ENCODE measurements at regions not wholly inside any gene's neighbourhood (a gene's known extent, or its start where the extent isn't known, plus 50 kb on each side); places are given as distances from the start of the nearest gene placed in this dataset.

- H3K27ac Mint-ChIP-seq, result no peak overlapping the region
Observed at GRCh38 chr7:17075601-17076255, 193.9 kb upstream of the AGR3 start.

DNA sequence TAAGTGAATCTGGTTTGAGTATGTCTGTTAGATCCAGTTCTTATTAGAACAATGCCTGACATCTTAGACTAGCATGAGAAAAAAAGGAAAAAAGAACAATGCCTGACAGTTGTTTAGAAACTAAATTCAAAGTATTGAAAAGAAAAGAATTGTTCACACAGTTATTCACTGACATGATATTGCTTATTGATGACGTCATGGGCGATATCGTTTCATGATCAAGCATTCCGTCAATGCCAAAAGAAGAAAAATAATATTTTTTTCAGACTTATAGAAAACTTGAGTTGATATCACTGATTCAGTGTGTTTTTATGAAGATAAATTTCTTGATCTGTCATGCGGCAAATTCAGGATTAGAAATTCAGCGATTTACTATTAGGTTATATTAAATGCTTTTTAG lies 196.5 kb upstream of the AGR3 start:
- Mint-ChIP-seq H3K27me3 (peaks cover 6% of the 10 kb centered on the region), H3K4me1 (peaks cover 1% of the 10 kb centered on the region), H3K27ac (no peak overlapping the region), H3K9me3 (peaks cover 7% of the 10 kb centered on the region), H3K36me3 (peaks cover 7% of the 10 kb centered on the region), H3K4me3 (no peak overlapping the region)
- DNase-seq (no peak), ATAC-seq (ENCODE audit: low read depth) (no peak)
- POLR2A ChIA-PET, result no interaction called here

More at GRCh38 chr7:17075601-17076255, 193.9 kb upstream of the AGR3 start:
- Mint-ChIP-seq H3K4me3 (no peak overlapping the region), H3K9me3 (peaks cover 3% of the 10 kb centered on the region), H3K36me3 (peaks cover 4% of the 10 kb centered on the region), H3K4me1 (no peaks in the 10 kb centered on the region), H3K27me3 (no peaks in the 10 kb centered on the region)
- no peak for DNase-seq
- POLR2A ChIA-PET, result no interaction called here
- ATAC-seq (ENCODE audit: low read depth), result no peak

DNA sequence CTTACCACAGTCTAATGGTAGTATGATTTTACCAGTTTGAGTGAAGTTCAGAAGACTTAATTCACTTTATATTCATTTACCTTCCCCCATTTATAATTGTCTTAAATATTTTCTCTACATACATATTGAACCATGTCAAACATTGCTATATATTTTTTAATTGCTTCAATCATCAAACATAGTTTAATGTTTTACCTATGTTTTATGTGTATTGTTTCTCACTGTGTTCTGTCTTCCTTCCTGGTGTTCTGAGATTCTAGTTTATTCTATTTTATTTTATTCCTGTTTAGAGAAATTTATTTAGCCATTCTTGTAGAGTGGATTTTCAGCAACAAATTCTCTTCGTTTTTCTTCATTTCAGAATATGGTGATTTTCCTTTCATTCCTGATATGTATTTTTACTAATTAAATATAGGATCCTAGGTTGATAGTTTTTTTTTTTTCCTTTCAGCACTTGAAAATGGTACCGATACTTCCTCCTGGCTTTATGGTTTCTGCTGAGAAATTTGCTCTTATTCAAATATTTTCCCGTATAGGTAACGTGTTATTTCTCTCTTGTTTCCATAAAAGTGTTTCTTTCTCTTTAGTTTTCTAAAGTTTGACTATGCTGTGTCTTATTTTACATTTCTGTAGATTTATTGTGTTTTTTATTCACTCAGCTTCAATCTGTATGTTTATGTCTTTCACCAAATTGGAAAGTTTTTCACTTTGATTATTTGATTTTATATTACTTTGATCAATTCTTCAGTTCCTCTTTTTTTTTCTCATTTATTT lies 201.8 kb upstream of the AGR3 start:
- H3K9me3 Mint-ChIP-seq, result peaks cover 7% of the 10 kb centered on the region
- H3K27ac Mint-ChIP-seq, result no peak overlapping the region
- H3K4me1 Mint-ChIP-seq, result peaks cover 1% of the 10 kb centered on the region
- no peak overlapping the region for H3K4me3 Mint-ChIP-seq
- H3K27me3 Mint-ChIP-seq, result peaks cover 9% of the 10 kb centered on the region
- DNase-seq (no peak), ATAC-seq (ENCODE audit: low read depth) (no peak)
- peaks cover 5% of the 10 kb centered on the region for H3K36me3 Mint-ChIP-seq
- POLR2A ChIA-PET, result no interaction called here

DNA sequence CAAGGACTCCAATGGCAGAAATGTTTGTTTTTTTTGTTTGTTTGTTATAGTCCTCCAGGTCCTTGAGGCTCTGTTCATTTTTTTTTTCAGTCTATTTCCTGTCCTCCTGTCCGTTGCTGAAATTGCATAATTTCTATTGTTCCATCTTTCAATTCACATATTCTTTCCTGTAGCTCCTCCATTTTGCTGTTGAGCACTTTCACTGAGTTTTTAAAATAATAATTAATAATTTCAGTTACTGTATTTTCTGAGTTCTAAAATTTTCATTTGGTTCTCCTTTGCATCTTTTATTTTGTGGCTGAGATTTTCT lies 202.3 kb upstream of the AGR3 start:
- ATAC-seq (ENCODE audit: low read depth), result no peak
- H3K4me1 Mint-ChIP-seq, result peaks cover 1% of the 10 kb centered on the region
- H3K4me3 Mint-ChIP-seq, result no peak overlapping the region
- POLR2A ChIA-PET, result no interaction called here
- peaks cover 5% of the 10 kb centered on the region for H3K36me3 Mint-ChIP-seq
- H3K9me3 Mint-ChIP-seq, result peaks cover 7% of the 10 kb centered on the region
- H3K27me3 Mint-ChIP-seq, result peaks cover 9% of the 10 kb centered on the region
- no peak for DNase-seq
- no peak overlapping the region for H3K27ac Mint-ChIP-seq

- H3K27me3 Mint-ChIP-seq, result peaks cover 9% of the 10 kb centered on the region
- H3K4me3 Mint-ChIP-seq, result no peak overlapping the region
- H3K9me3 Mint-ChIP-seq, result peaks cover 7% of the 10 kb centered on the region
- DNase-seq (no peak), ATAC-seq (ENCODE audit: low read depth) (no peak)
- H3K27ac Mint-ChIP-seq, result no peak overlapping the region
- POLR2A ChIA-PET, result no interaction called here
- peaks cover 1% of the 10 kb centered on the region for H3K4me1 Mint-ChIP-seq
- H3K36me3 Mint-ChIP-seq, result peaks cover 5% of the 10 kb centered on the region
Observed at GRCh38 chr7:17085186-17085585, 203.4 kb upstream of the AGR3 start.

- peaks cover 9% of the 10 kb centered on the region for H3K27me3 Mint-ChIP-seq
- H3K9me3 Mint-ChIP-seq, result peaks cover 7% of the 10 kb centered on the region
- no peak overlapping the region for H3K4me3 Mint-ChIP-seq
- ATAC-seq (ENCODE audit: low read depth) (no peak), DNase-seq (no peak)
- POLR2A ChIA-PET, result no interaction called here
- H3K4me1 Mint-ChIP-seq, result peaks cover 1% of the 10 kb centered on the region
- peaks cover 5% of the 10 kb centered on the region for H3K36me3 Mint-ChIP-seq
- H3K27ac Mint-ChIP-seq, result no peak overlapping the region
Observed at GRCh38 chr7:17086403-17086802, 204.6 kb upstream of the AGR3 start.

- H3K4me1 Mint-ChIP-seq, result no peaks in the 10 kb centered on the region
- ATAC-seq (ENCODE audit: low read depth) (no peak), DNase-seq (no peak)
- peaks cover 2% of the 10 kb centered on the region for H3K27me3 Mint-ChIP-seq
- POLR2A ChIA-PET, result no interaction called here
- H3K4me3 Mint-ChIP-seq, result no peak overlapping the region
- no peaks in the 10 kb centered on the region for H3K36me3 Mint-ChIP-seq
- H3K9me3 Mint-ChIP-seq, result peaks cover 10% of the 10 kb centered on the region
- no peak overlapping the region for H3K27ac Mint-ChIP-seq
Observed at GRCh38 chr7:17090751-17091150, 207.7 kb upstream of the AHR start.

GRCh38 chr7:17093461-17093860 lies 205.0 kb upstream of the AHR start:
- H3K27ac Mint-ChIP-seq, result no peak overlapping the region
- ATAC-seq (ENCODE audit: low read depth) (no peak), DNase-seq (no peak)
- no peaks in the 10 kb centered on the region for H3K27me3 Mint-ChIP-seq
- no peak overlapping the region for H3K4me3 Mint-ChIP-seq
- peaks cover 2% of the 10 kb centered on the region for H3K36me3 Mint-ChIP-seq
- peaks cover 7% of the 10 kb centered on the region for H3K9me3 Mint-ChIP-seq
- H3K4me1 Mint-ChIP-seq, result peaks cover 3% of the 10 kb centered on the region
- POLR2A ChIA-PET, result no interaction called here

DNA sequence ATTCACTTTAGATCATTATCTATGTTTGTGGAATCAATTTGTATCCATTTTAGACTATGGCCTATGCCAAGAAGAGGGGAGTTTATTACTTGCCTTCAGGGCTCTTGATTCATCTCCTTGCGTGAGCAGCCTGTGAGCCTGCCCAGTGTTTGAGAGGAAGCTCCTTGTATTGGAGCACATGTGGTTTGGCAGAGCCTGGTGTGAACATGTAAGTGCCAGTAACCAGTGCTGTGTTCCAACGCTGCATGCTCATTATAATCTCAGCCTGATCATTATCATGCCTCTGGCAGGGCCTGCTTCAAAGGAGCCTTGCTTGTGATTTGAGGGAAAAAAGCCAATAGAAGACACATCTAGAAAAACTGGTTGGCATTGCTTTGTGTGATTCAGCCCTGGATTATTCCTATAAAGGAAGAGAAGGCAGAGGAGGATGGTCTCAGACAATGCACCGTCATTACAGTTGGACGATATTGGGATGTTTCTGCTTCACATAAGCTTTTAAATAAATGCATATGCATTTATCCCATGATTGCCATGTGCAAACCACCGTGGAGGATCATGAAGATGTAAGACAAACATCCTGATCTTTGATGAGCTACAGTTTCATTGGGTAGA lies 203.4 kb upstream of the AHR start:
- ATAC-seq (ENCODE audit: low read depth), result no peak
- no peak for DNase-seq
- no peaks in the 10 kb centered on the region for H3K27me3 Mint-ChIP-seq
- H3K36me3 Mint-ChIP-seq, result peaks cover 2% of the 10 kb centered on the region
- no peak overlapping the region for H3K27ac Mint-ChIP-seq
- POLR2A ChIA-PET, result interaction anchor here (1.6 kb wide), 1 partner anchor 38 kb away, joined by 4 read pairs; no protein-coding TSS in a partner anchor
- H3K9me3 Mint-ChIP-seq, result peaks cover 7% of the 10 kb centered on the region
- peaks cover 3% of the 10 kb centered on the region for H3K4me1 Mint-ChIP-seq
- no peak overlapping the region for H3K4me3 Mint-ChIP-seq

GRCh38 chr7:17095931-17096330 lies 202.5 kb upstream of the AHR start:
- Mint-ChIP-seq H3K27ac (no peak overlapping the region), H3K27me3 (no peaks in the 10 kb centered on the region), H3K4me1 (peaks cover 3% of the 10 kb centered on the region), H3K36me3 (peaks cover 2% of the 10 kb centered on the region), H3K9me3 (peaks cover 7% of the 10 kb centered on the region), H3K4me3 (no peak overlapping the region)
- ATAC-seq (ENCODE audit: low read depth) (no peak), DNase-seq (no peak)
- POLR2A ChIA-PET, result interaction anchor here (0.6 to 1.6 kb wide), 2 partner anchors 39 kb away, joined by 3 to 4 read pairs; no protein-coding TSS in a partner anchor

GRCh38 chr7:17097668-17098297 lies 200.7 kb upstream of the AHR start:
- ATAC-seq (ENCODE audit: low read depth) (no peak), DNase-seq (no peak)
- no peak overlapping the region for H3K27ac Mint-ChIP-seq
- H3K4me1 Mint-ChIP-seq, result peaks cover 3% of the 10 kb centered on the region
- H3K27me3 Mint-ChIP-seq, result no peaks in the 10 kb centered on the region
- H3K4me3 Mint-ChIP-seq, result no peak overlapping the region
- peaks cover 6% of the 10 kb centered on the region for H3K36me3 Mint-ChIP-seq
- peaks cover 12% of the 10 kb centered on the region for H3K9me3 Mint-ChIP-seq
- POLR2A ChIA-PET, result no interaction called here

DNA sequence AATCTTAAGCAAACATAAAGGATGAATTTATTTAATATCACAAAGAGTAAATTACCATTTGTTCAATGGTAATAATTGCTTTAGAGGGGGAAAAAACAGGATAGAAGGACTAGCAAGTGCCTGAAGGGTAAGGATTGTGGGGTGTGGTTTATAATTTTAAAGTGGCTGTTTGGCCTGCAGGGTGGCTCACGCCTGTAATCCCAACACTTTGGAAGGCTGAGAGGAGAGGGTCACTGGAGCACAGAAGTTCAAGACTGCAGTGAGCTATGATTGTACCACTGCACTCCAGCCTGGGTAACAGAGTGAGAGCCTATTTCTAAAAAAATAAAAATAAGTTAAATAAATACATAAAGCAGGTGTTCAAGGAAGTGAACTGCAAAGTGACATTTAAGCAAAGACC lies 199.9 kb upstream of the AHR start:
- peaks cover 12% of the 10 kb centered on the region for H3K9me3 Mint-ChIP-seq
- POLR2A ChIA-PET, result no interaction called here
- H3K27ac Mint-ChIP-seq, result no peak overlapping the region
- peaks cover 3% of the 10 kb centered on the region for H3K4me1 Mint-ChIP-seq
- H3K27me3 Mint-ChIP-seq, result no peaks in the 10 kb centered on the region
- DNase-seq (no peak), ATAC-seq (ENCODE audit: low read depth) (no peak)
- peaks cover 6% of the 10 kb centered on the region for H3K36me3 Mint-ChIP-seq
- no peak overlapping the region for H3K4me3 Mint-ChIP-seq

- peaks cover 6% of the 10 kb centered on the region for H3K36me3 Mint-ChIP-seq
- POLR2A ChIA-PET, result no interaction called here
- peaks cover 3% of the 10 kb centered on the region for H3K4me1 Mint-ChIP-seq
- H3K27ac Mint-ChIP-seq, result no peak overlapping the region
- no peak overlapping the region for H3K4me3 Mint-ChIP-seq
- DNase-seq (no peak), ATAC-seq (ENCODE audit: low read depth) (no peak)
- no peaks in the 10 kb centered on the region for H3K27me3 Mint-ChIP-seq
- peaks cover 12% of the 10 kb centered on the region for H3K9me3 Mint-ChIP-seq
Observed at GRCh38 chr7:17099083-17099973, 199.1 kb upstream of the AHR start.
